GM23338 (cell line): ENCODE measurements at regions not wholly inside any gene's neighbourhood (a gene's known extent, or its start where the extent isn't known, plus 50 kb on each side); places are given as distances from the start of the nearest gene placed in this dataset.
"Not testable (repeated sequence)": the region's sequence is repeated elsewhere in the genome, so short reads cannot be mapped to it uniquely, and the experiment has no call there.

ENCODE experiments used
- CREB1 ChIP-seq: fragments of 250-450 bp; sonication (Bioruptor Pico); IDR thresholded peaks from 2 replicates; pipeline ENCODE4 v1.5.0; 2020; ENCODE audit warnings: low read depth, mild to moderate bottlenecking, moderate library complexity
- CTCF ChIP-seq, 2 experiments: fragments of 200-600 bp in 1 of 2; sonication (generic) in 1 of 2; conservative IDR thresholded peaks; 2 replicates each; pipeline versions ENCODE4 v1.5.1 to v1.6.1; 2016 to 2017; ENCODE audit warnings: antibody characterized with exemption in 2 of 2, low read depth in 2 of 2, mild to moderate bottlenecking in 2 of 2, moderate library complexity in 1 of 2
- EZH2 ChIP-seq: fragments of 200-600 bp; sonication (generic); IDR thresholded peaks from one replicate; pipeline ENCODE4 v1.8.0; 2017; ENCODE audit warnings: antibody characterized with exemption, mild to moderate bottlenecking, low read depth; ENCODE audit not compliant: unreplicated experiment
- EZH2phosphoT487 ChIP-seq: fragments of 200-600 bp; sonication (generic); IDR thresholded peaks from one replicate; pipeline ENCODE4 v1.8.1; 2018; ENCODE audit warnings: antibody characterized with exemption; ENCODE audit not compliant: unreplicated experiment
- POLR2AphosphoS5 ChIP-seq: IDR thresholded peaks from 2 replicates; pipeline ENCODE4 v1.6.1; 2016; ENCODE audit warnings: antibody characterized with exemption, low read depth

DNA sequence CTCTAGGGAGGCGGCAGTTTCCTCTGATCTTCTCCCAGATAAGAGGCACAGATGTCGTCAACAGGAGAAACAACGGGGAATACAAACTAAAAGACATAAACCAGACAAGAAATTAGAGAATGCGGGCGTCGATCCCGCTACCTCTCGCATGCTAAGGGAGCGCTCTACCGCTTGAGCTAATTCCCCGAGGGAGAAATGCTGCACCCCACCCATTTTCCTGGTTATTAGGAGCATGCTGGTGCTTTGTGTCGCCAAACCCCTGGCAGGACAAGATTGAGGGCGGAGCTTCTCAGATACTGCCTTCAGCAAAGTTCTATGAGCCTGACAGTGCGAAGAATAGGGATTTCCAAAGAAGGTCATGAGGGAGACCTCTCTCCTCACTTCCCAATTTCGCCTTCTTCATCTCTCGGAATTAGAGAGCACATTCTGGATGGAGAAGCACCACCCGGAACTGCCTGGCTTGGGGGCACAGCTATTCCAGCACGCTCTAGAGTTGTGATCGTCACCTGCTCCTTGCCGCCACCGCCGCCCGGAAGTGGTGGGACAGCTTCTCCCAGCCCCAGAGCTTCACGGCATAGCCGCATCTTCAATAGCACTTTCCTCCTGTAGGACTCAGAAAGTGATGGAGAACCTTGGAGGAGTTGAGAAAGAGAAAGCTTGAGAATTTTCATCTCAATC is 475.4 kb downstream of the PRIM2 start:
- not testable (repeated sequence) for TF ChIP-seq CTCF (conservative IDR thresholded peaks at IDR 0.05; ENCODE audit: low read depth in 2 of 2); CREB1; EZH2; EZH2phosphoT487; POLR2AphosphoS5
